ENCODE measurements at regions not wholly inside any gene's neighbourhood (a gene's known extent, or its start where the extent isn't known, plus 50 kb on each side); places are given as distances from the start of the nearest gene placed in this dataset.

DNA sequence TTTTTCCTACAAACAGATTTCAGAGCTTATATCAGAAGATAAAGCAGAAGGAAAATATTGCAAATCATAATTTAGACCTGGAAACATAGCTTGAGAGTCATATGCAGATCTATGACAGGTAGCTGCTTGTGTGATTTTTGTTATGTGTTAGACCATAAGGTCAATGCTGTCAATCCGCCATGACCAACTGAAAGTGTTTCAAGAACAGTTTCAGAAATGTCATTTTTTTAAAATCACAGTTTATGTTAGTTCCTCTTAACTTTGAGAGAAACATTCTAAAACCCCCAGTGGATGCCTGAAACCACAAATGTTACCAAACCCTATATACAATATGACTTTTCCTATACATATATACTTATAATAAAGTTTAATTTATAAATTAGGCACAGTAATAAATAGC lies 391.3 kb upstream of the FAM241A start:
- TF ChIP-seq, protein P1, sequence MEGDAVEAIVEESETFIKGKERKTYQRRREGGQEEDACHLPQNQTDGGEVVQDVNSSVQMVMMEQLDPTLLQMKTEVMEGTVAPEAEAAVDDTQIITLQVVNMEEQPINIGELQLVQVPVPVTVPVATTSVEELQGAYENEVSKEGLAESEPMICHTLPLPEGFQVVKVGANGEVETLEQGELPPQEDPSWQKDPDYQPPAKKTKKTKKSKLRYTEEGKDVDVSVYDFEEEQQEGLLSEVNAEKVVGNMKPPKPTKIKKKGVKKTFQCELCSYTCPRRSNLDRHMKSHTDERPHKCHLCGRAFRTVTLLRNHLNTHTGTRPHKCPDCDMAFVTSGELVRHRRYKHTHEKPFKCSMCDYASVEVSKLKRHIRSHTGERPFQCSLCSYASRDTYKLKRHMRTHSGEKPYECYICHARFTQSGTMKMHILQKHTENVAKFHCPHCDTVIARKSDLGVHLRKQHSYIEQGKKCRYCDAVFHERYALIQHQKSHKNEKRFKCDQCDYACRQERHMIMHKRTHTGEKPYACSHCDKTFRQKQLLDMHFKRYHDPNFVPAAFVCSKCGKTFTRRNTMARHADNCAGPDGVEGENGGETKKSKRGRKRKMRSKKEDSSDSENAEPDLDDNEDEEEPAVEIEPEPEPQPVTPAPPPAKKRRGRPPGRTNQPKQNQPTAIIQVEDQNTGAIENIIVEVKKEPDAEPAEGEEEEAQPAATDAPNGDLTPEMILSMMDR (IDR thresholded peaks at IDR 0.05): no peak
- TF ChIP-seq EZH2 (IDR thresholded peaks at IDR 0.05; ENCODE audit: borderline replicate concordance, insufficient read depth, low read depth, low read length, poor library complexity, severe bottlenecking): no peak

Data from B cell (primary cell).